ENCODE measurements at regions not wholly inside any gene's neighbourhood (a gene's known extent, or its start where the extent isn't known, plus 50 kb on each side); places are given as distances from the start of the nearest gene placed in this dataset.
"Not testable (repeated sequence)": the region's sequence is repeated elsewhere in the genome, so short reads cannot be mapped to it uniquely, and the experiment has no call there.

DNA sequence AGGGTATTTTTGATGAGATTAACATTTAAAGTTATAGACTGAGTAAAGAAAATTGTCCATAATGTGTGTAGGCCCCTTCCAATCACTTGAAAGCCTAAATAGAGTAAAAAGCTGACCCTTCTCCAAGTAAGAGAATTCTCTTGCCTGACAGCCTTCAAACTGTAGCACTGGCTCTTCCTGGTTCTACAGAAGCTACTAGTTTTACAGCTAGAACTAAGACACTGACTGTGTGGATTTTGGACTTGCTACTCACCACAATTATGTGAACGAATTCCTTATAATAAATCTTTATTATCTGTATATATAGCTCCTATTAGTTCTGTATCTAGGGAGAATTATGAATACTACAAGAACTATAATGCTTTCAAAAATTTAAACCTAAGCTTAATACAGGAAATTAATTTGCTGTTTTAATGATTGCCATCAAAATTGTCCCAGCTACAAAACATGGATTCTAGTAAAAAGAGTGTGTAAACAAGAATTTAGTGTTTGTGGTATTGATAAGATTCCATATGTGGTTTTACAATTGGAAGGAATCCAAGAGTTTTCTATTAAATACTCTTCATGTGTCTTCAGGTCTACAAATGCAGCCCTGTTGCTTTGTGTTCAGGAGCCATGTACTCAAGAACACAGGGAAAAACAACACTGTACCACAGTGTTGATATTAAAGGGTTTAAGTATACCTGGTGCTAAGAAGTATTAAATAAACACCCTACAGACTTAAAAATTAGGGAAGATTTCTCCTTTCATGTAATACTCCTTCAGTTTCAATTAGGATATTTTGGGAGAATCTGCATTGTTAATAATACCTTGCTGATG is 366.5 kb downstream of the CXXC4 start:
- DNase-seq, result no peak

DNA sequence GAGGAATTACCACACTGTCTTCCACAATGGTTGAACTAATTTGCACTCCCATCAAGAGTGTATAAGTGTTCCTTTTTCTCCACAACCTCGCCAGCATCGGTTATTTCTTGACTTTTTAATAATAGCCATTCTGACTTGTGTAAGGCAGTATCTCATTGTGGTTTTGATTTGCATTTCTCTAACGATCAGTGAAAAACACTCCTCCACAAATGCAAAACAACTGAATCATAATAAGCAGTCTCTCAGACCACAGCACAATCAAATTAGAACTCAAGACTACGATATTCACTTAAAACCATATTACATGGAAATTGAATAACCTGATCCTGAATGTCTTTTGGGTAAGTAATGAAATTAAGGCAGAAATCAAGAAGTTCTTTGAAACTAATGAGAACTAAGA is 371.7 kb downstream of the CXXC4 start:
- no peak for DNase-seq

DNA sequence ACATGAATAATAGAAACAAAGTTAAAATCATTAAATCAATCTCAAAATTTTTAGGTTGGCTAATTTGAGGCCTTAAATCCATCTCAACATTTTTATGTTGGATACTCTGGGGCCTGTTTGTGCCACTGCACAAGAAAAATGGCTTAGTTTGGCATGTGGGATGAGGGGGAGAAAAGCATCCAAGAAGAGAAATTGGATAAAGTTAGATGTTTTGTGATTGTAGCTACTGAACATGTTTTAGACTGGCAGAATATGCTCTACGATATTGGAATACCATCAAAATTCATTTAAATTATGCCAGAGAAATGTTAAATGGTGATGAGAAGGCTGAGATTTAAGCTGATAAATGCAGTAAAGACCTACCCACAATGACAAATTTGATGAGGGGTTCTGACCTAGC is 376.9 kb downstream of the CXXC4 start:
- DNase-seq, result no peak

DNA sequence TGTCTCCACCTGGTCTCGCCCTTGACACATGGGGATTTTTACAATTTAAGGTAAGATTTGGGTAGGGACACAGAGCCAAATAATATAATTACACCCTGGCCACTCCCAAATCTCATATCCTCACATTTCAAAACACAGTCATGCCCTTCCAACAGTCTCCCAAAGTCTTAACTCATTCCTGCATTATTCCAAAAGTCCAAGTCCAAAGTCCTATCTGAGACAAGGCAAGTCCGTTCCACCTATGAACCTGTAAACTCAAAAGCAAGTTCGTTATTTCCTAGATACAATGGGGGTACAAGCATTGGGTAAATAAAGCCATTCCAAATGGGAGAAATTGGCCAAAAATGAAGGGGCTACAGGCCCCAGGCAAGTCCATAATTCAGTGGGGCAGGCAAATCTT is 380.8 kb downstream of the CXXC4 start:
- DNase-seq, result no peak

DNA sequence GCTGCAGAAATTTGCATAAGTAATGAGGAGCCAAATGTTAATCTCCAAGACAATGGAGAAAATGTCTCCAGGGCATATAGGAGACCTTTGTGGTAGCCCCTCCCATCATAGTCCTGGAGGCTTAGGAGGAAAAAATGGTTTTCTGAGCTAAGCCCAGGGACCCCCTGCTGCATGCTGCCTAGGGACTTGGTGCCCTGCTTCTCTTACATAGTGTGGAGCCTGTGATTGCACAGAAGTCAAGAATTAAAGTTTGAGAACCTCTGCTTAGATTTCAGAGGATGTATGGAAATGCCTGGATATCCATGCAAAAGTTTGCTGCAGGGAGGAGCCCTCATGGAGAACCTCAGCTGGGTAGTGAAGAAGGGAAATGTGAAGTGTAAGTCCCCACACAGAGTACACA is 379.4 kb upstream of the TACR3 start:
- no peak for DNase-seq

DNA sequence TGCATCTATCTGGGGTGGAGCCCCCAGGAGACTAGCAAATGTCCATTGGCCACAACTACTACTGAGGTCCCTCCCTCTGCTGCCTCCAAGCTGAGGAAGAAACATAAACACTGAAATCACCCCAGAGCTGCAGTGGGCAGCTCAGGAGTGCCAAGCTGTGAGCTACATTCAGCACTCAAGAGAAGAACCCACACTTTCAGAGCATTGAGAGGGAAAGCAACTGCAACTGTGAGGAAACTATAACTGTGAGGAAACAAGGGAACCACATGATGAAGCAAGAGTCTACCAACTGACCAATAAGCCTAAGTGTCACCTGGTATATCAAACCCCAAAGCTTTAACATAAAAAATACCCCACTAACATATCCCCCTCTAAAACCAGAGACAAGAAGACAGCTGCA is 373.5 kb upstream of the TACR3 start:
- no peak for DNase-seq

DNA sequence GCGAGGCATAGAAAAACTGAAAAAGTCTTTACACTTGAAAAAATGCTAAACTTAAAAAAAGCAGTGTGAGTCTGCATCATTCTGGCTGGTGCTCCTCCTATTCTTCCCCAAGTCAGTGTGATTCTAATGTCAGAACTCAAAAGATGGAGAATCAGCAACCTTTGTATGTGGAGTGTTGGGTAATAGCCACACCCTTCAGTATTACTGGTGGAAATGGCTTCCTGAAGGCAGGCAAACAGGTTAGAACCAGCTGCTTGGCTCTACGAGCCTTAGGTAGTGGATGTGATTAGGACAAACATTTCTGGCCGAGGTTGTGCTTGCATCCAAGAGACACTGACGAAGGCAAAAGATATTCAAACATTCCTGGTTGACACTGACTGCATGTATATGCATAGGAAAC is 353.4 kb upstream of the TACR3 start:
- no peak for DNase-seq

DNA sequence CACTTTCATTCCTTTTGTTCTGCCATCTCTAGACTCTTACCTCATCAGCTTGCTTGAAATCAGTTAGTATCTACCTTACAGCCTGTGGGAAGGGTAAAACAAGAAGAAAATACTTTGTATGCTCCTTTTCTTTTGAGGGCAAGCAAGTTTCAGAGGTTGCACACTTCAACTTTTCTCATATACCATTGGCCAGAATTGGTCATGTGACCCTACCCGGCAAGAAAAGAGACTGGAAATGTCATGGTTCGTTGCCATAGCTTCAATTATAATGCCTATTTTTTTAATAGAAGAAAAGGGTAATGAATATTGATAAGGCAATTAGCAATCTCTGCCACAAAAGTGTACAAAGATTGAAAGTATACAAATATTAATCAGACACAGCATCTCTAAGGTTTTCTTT is 346.7 kb upstream of the TACR3 start:
- no peak for DNase-seq

DNA sequence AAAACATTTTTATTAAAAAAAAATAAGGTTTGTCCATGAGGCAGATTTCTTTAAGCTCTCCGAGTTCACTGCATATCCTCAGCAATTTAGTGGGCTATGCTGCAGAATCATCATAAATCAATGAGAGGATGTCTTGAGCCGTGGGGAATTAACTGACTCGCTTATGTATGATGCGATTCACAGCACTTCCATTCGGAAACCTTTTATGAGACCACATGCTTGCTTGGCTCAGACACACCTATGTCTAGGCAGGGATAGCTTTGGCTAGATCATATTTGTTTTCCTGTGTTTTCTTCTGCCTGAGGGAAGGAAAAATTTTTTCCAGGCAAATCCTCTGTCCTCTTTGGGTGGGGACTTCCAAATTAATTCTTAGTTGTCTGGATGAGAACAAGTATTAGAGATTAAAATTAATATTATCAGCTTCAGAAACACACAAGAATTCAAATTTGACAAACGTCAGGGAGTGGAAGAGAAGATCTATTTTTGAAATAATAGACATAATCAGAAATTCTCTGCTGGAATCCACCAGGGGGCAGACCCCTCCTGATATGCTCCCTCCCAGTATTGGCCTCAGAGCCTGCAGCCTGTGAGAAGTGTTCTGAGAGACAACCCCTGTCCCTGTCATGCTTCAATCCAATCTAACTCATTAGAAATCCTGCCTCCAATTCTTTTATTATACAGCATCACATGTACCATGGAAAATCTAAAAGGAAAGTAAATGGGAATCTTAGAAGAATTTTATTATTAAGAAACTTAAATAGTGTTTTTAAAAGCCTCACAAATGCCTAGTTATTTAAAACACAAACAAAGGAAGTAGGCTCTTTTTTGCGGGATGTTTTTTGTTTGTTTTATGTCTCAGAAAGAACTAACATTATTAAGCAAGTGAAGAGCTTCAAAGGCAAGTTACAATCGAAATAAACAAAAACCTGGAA is 345.1 kb upstream of the TACR3 start:
- no peak for DNase-seq

DNA sequence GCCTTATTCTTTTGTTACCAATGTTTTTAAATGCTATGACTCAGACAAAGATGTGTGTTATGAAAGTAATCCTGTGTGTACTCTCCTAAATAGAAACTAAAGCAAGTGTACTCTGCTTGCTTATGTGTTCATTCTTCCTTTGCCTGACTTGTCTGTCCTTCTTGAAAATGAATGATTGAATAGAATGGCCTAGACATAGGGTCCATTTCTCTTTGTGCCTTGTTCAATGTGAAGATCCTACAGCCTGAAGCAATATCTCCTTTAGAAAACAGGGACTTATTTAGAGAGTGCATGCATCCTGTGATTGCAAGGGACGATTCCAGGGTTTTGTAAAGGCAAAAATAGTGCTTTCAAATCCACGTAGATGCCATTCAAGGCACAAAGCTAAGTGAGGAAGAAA is 343.6 kb upstream of the TACR3 start:
- no peak for DNase-seq

DNA sequence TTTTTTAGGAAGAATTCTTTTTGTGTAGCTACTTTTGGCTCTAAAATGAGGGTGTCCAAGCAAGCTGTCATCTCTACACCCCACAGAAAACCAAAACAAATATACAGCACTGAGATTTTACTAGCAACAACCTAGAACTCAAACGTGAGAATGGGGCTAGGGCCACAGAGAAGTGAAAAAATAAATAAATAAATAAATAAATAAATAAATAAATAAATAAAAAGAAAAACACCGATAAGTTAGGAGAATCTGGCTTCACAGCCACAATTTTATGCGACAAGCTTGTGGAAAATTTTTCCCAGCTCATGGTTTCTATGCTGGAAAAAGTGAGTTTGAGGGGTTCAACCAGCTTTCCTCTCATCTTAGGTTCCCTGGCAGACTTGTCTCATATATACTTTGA is 324.6 kb upstream of the TACR3 start:
- DNase-seq, result no peak

DNA sequence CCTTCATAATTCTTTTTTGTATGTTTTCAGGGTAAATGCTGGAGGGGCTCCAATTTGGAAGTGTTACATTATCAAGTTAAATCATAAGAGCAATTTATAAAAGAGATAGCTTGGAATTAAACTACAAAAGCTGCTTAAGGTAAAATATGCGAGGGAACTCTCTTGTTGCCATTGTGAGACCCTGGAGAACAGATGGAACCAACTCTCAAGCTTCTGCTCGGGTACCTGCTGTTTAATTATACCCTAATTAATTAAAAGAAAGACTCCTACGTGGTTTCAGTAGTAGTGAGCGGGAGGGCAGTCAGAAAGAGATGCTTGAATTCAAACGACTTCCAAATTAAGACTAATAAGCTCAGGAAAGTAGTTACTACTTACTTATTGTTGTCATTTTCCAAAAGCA is 313.1 kb upstream of the TACR3 start:
- DNase-seq, result no peak

DNA sequence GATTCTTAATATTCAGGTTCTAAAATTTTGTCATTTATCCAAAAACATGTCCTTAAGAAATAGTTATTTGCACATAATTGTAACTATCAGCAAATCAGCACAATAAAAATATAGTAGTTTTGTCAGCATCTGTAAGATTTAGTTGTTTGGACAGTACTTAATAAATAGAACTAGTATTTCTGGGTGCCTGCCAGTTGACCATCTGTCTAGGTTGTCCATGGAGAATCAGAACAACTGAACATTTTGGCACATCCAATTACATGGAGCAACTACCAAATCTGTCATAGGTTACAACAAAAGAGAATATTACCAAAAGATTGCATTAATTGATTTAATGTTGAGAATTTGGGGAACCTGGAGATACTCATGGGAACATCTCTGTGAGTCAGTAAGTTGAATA is 305.5 kb upstream of the TACR3 start:
- no peak for DNase-seq

DNA sequence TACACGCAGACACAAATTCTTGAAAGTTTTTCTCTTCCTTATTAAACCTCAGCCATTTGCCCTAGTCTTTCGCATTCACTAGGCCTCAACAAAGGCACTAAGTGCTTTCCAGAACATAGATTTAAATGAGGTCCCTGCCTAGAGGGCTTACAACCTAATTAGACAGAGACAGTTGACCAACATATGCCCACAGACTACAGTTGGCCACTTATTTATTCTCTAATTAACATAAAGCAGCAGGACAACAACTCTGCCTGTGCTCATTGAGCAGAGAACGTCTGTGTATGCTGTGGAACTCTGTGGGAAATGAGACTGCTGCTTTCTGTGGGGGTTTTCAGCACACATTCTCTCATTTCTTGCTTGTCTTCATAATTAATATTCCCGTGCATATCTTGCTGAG is 303.0 kb upstream of the TACR3 start:
- no peak for DNase-seq

DNA sequence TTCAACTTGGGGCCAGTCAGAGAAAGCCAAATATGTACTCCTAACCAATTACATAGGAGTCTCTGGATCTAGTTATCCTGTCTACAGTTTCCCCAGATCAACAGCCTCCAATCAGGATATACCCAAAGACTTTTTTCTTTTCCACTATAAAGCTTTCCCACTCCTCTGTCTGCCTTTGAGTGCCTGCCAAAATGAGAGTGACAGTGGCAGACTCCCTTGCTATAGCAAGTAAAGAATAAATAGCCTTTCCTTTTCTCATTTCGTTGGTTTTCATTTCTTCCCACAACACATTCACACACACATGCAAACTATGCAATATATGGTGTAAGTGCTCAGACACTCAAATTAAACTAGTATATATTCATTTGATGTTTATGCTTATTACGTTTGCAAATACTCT is 302.4 kb upstream of the TACR3 start:
- no peak for DNase-seq

DNA sequence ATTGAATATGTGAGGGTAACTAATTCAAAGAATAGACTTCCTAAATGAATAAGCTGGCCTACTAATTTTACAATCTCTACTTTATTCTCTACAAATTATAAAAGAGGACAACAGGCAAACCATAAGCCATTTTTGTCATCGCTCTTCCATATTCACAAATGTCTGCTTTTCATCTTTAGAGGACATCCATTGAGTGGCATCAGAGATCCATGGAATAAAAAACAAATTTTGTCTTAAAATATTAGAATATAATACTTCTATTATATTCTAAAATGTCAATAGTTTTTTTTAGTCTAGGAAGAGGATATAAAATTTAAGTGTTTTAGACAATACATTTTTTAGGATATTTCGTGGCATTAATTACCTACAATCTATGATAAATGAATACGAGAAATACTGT is 300.9 kb upstream of the TACR3 start:
- no peak for DNase-seq

DNA sequence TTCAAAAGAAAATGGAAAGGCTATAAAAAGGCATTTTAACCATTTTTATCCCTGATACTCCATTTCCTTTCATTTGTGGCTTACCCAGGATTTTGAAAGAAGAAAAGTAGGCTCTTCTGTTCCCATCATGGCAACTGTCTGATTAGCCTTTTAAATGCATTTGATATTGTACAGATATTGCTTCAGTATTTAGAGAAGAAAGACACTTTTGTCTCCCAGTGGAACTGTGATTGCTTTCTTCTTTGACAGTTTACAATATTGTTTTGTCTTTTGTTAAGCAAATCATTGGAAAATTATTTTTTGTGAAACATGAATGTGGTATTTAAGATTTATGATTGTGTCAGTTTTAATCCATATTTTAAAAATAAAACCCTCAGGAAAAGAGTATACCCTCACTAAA is 297.4 kb upstream of the TACR3 start:
- no peak for DNase-seq

DNA sequence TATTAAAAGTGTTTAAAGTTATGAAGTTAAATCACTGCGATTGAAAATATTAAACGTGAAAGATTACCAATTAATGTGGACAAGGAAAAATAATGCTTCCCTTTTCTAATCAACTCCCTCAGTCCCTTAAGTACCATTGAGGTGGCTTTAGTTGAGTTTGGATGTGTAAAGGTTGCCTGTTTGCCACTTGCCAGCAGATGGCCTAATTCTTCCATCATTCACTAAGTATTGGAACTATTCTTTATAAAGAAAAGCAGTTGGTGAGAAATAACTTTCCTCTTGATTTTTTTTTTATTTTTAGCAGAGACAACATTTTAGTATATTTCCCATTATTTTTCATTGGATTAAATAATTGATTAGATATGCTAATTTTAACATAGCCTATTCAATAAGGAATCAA is 295.9 kb upstream of the TACR3 start:
- DNase-seq, result no peak

DNA sequence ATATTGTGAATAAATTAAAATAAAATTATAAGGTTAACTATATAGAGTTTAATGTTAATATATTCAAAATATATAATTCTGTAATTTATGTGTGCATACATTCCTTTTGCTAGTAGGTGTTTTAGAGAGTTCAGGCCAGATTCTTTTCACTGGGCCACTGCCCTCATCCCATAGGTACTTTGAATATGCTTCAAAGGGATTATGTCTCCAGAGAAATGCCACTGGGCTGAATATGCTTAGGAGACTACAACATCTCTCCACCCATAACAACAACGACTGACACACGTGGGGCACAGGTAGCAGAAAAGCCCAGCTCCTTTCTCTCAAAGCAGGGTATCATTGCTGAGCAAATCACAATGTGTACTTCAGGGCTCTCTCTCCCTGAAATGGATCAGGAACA is 290.9 kb upstream of the TACR3 start:
- DNase-seq, result no peak

DNA sequence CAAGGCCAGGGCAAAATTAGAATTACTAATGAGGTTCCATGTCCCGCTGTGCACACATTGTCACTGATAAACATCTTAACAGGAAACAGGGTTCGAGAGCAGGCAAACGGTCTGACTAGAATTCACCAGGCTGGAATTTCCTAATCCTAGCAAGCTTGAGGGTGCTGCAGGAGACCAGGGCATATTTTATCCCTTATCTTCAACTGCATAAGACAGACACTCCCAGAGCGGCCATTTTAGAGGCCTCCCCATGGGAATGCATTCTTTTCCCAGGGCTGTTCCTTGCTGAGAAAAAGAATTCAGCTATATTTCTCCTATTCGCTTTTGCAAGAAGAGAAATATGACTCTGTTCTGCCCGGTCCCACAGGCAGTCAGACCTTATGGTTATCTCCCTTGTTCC is 282.5 kb upstream of the TACR3 start:
- not testable (repeated sequence) for DNase-seq

DNA sequence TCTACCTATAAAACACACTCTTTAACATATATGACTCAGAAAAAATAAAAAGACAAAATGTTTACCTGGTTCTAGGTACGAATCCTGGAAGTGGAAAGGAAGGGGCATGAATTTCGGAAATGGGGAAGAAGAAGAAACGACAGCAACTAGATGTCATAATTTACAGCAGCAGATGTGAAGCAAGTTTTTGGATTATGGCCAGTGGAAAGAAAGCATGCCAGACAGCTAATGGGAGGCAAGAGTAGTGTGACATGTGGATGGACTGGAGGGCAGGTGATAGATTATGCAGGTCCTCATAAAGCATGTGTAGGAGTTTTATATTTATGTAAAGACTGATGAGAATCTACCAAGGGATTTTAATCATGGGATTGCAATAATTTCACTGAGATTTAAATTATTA is 279.0 kb upstream of the TACR3 start:
- DNase-seq, result no peak

DNA sequence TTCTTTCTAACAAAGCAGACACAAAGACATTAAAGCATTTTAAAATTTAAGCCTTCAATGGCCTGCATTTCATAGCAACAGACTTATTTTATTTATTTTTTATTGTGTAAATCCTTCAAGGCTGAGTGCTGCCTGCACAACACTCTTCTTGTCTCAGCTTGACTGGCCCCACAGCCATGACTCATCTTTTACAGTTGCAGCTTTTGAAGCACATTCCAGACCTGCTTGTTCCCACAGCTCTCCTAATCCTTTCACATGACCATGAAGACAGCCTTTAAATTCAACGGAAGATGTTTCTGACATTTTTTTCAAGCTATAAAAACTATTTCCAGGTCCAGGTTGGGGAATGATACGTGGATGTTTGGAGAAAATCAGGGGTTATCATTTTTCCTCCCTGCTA is 276.9 kb upstream of the TACR3 start:
- DNase-seq, result no peak

DNA sequence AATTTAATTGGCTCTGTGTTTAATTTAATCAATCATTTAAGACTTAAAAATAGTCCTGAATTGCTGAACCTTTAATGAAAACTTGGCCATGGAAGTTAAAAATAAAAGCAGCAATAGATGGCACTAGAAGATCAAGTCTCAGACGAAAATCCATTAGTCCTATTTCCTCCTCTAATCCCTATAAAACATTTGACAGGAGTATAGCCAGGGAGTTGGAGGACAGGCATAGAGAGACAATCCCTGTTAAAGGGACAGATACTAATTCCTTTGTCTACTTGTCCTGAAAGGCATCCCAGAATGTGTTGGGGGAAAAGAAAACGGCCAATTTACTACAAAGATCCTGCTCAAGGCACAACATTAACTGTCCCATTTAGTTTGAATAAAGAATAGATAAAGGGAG is 276.3 kb upstream of the TACR3 start:
- DNase-seq, result no peak

DNA sequence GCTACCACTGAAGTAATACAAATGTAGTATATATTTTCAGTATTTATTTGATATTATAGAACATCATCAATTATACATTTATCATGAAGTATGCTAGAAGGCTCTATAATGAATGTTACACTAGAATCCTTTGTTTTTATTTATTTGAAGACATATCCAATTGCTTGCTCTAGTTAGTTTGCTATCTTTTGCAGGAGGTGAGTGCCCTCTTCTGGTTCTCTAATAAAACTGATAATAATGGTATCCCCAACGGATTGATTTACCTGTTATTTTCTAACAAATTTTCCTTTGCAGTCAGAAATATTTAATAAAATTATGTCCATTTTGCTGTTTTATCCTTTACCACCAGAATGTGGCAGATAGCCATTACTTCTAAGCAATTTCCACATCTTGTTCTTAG is 274.3 kb upstream of the TACR3 start:
- no peak for DNase-seq
